Heart left ventricle (tissue), 16 donors: ENCODE measurements at regions not wholly inside any gene's neighbourhood (a gene's known extent, or its start where the extent isn't known, plus 50 kb on each side); places are given as distances from the start of the nearest gene placed in this dataset.

ENCODE experiments used
- ATAC-seq, 4 donors: fragments of 200-7000 bp; cut with Tn5 transposase; one replicate each; pipeline ENCODE4 v1.9.1; 2020 to 2022; ENCODE audit warnings: moderate library complexity in 4 of 4, mild to moderate bottlenecking in 3 of 4, moderate number of reproducible peaks in 1 of 4
- DNase-seq, 5 donors: peaks; one replicate each; pipeline ENCODE4 v3.0.0-alpha.2; 2020
- H3K27ac ChIP-seq, 12 donors: fragments of 200-600 bp; sonication (generic) in 4 of 12; one replicate each; pipeline versions ENCODE4 v1.5.0 to v1.8.0; 2016 to 2022; ENCODE audit warnings: mild to moderate bottlenecking in 2 of 12
- H3K27me3 ChIP-seq, 9 donors: fragments of 200-600 bp; sonication (generic) in 2 of 9; one replicate each; pipeline versions ENCODE4 v1.5.1 to v1.8.0; 2016 to 2022; ENCODE audit warnings: mild to moderate bottlenecking in 3 of 9
- H3K36me3 ChIP-seq, 9 donors: fragments of 200-600 bp; sonication (generic) in 2 of 9; one replicate each; pipeline versions ENCODE4 v1.5.0 to v1.8.0; 2018 to 2022; ENCODE audit warnings: mild to moderate bottlenecking in 2 of 9
- H3K4me1 ChIP-seq, 12 donors: fragments of 200-600 bp; sonication (generic) in 4 of 12; one replicate each; pipeline versions ENCODE4 v1.5.0 to v1.8.0; 2016 to 2022; ENCODE audit warnings: mild to moderate bottlenecking in 3 of 12
- H3K4me3 ChIP-seq, 12 donors: fragments of 200-600 bp; sonication (generic) in 4 of 12; one replicate each; pipeline versions ENCODE4 v1.5.0 to v1.8.0; 2017 to 2022; ENCODE audit warnings: mild to moderate bottlenecking in 9 of 12, moderate library complexity in 4 of 12
- H3K9me3 ChIP-seq, 12 donors: fragments of 200-600 bp; sonication (generic) in 4 of 12; one replicate each; pipeline versions ENCODE4 v1.5.0 to v1.8.0; 2016 to 2022; ENCODE audit warnings: mild to moderate bottlenecking in 1 of 12
- CTCF ChIP-seq, 12 donors: fragments of 200-600 bp; sonication (generic) in 4 of 12; IDR thresholded peaks; one replicate each; pipeline versions ENCODE4 v1.5.0 to v1.8.0; 2018 to 2022; ENCODE audit warnings: antibody characterized with exemption in 12 of 12, mild to moderate bottlenecking in 5 of 12
- POLR2A ChIP-seq, 2 donors: fragments of 450-650 bp; IDR thresholded peaks; one replicate each; pipeline ENCODE4 v1.6.1; 2017; ENCODE audit warnings: antibody characterized with exemption in 2 of 2, mild to moderate bottlenecking in 2 of 2, moderate library complexity in 2 of 2
- WGBS, 4 donors: extraction: QIAGEN DNeasy Blood & Tissue Kit in 2 of 4; methylation state at CpG; one replicate each; pipeline versions ENCODE4 v1.1.5 to v1.1.7; 2013 to 2018; 5-methylcytosine and 5-hydroxymethylcytosine counted together
- intact Hi-C, 10 donors: fragments of 100-400 bp; cut with DNase I; formaldehyde crosslinking; loops; one replicate each; pipeline versions ENCODE4 v1.11.1 to v1.14.2; 2022
- donor health status: ischemic (EF 13 %, LVEDD 7.1; RV severe dilation, severe dysfunction).
- donor health status: healthy with polysubstance abuse.
- donor health status: DM: no; HTN: yes; CAD: no.
- donor health status: DM: no; HTN: no; CAD: no.
- donor health status: ischemic (EF 25% LVEDD 6.9; RV normal size, moderate dysfunction).
- donor health status: ischemic (EF 25% LVEDD 5.7; RV mildly dilated, moderate dysfunction).
- donor health status: healthy.
- donor health status: DM: yes; HTN: yes; CAD: no.
- donor health status: ischemic (EF 35%, LVEDD 5.7; RV mildly dilated, moderate dysfunction).
- donor health status: nonischemic (EF 11% LVEDD 7.7; RV severe dilation, severe dysfunction).
- donor health status: DM: yes; HTN: yes; CAD: no.
- donor health status: PGD.
- donor health status: ischemic (EF 29% LVEDD 5.4; RV normal size, mild dysfunction).
- donor health status: nonischemic (EF 23%, LVEDD 6.1; RV moderate dilation, normal function).

GRCh38 chr2:217160978-217161973 lies 301.4 kb upstream of the TNP1 start:
- peak overlapping the region in 1 of 12 donors; percentile 11 for H3K27ac ChIP-seq
- TF ChIP-seq POLR2A (IDR thresholded peaks at IDR 0.05) (no peak), CTCF (IDR thresholded peaks at IDR 0.05) (no peak)
- peaks cover 0 to 61% (median 0%) of the 10 kb centered on the region in 9 donors for H3K27me3 ChIP-seq
- no peaks in the 10 kb centered on the region for H3K36me3 ChIP-seq
- peaks cover 0 to 29% (median 11%) of the 10 kb centered on the region in 12 donors for H3K4me1 ChIP-seq
- 54 to 59% (median 57%) methylated on average over 9 of the region's 9 CpGs for WGBS, 4 donors
- DNase-seq (peak in 1 of 5 donors; percentile 15), ATAC-seq (peak in 3 of 4 donors; percentile 18 to 79 (median 31))
- intact Hi-C loops, result loop anchor here in 5 of 10 donors (5.0 to 10.0 kb wide), 4 partner anchors 166 to 554 kb away; no protein-coding TSS in a partner anchor
- no peak overlapping the region for H3K4me3 ChIP-seq
- no peaks in the 10 kb centered on the region for H3K9me3 ChIP-seq

- peaks cover 0 to 23% (median 9%) of the 10 kb centered on the region in 12 donors for H3K4me1 ChIP-seq
- WGBS, 4 donors, result 76 to 83% (median 79%) methylated on average over 4 of the region's 4 CpGs
- no peak for TF ChIP-seq POLR2A (IDR thresholded peaks at IDR 0.05)
- no peak for TF ChIP-seq CTCF (IDR thresholded peaks at IDR 0.05)
- H3K27ac ChIP-seq, result no peak overlapping the region
- H3K36me3 ChIP-seq, result no peaks in the 10 kb centered on the region
- intact Hi-C loops, result loop anchor here in 5 of 10 donors (5.0 to 10.0 kb wide), 4 partner anchors 165 to 555 kb away; no protein-coding TSS in a partner anchor
- H3K4me3 ChIP-seq, result no peak overlapping the region
- H3K9me3 ChIP-seq, result no peaks in the 10 kb centered on the region
- no peak for DNase-seq
- H3K27me3 ChIP-seq, result peaks cover 0 to 63% (median 0%) of the 10 kb centered on the region in 9 donors
- ATAC-seq, result no peak
Measured at GRCh38 chr2:217160103-217160743, 300.4 kb upstream of the TNP1 start.

GRCh38 chr2:217158928-217159327 lies 299.1 kb upstream of the TNP1 start:
- ATAC-seq (no peak), DNase-seq (no peak)
- Histone ChIP-seq H3K4me3 (no peak overlapping the region), H3K9me3 (no peaks in the 10 kb centered on the region), H3K27ac (no peak overlapping the region), H3K4me1 (peaks cover 0 to 23% (median 9%) of the 10 kb centered on the region in 12 donors), H3K27me3 (peaks cover 0 to 64% (median 0%) of the 10 kb centered on the region in 9 donors), H3K36me3 (no peaks in the 10 kb centered on the region)
- WGBS, 4 donors, result 93 to 97% (median 96%) methylated on average over 2 of the region's 2 CpGs
- intact Hi-C loops, result no loop called here
- TF ChIP-seq POLR2A (IDR thresholded peaks at IDR 0.05), result no peak
- no peak for TF ChIP-seq CTCF (IDR thresholded peaks at IDR 0.05)

DNA sequence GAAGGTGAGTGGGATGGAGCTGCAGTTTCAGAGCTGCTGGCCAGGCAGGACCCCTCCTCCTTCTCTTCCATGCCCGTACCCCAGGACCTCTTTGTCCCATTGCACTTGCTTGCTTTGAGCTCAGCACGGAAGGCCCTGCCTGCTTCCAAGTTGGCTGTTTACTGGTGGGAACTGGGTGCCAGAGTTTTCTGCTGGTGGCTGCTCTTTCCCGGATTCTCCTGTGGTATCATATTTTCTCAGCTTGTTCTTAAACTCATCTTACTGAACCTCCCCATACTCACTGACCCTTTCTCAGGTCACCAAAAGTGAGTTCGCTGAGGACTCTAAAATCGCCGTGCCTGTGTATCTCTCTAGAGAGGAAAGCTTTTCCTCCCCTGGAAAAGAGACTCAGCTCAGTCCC lies 297.7 kb upstream of the TNP1 start:
- no peak overlapping the region for H3K4me3 ChIP-seq
- H3K4me1 ChIP-seq, result peaks cover 0 to 20% (median 9%) of the 10 kb centered on the region in 12 donors
- TF ChIP-seq CTCF (IDR thresholded peaks at IDR 0.05) (no peak), POLR2A (IDR thresholded peaks at IDR 0.05) (no peak)
- H3K27ac ChIP-seq, result no peak overlapping the region
- no peak for DNase-seq
- 95 to 99% (median 97%) methylated on average over 6 of the region's 6 CpGs for WGBS, 4 donors
- peaks cover 0 to 58% (median 0%) of the 10 kb centered on the region in 9 donors for H3K27me3 ChIP-seq
- intact Hi-C loops, result no loop called here
- H3K9me3 ChIP-seq, result no peaks in the 10 kb centered on the region
- no peaks in the 10 kb centered on the region for H3K36me3 ChIP-seq
- no peak for ATAC-seq
